Endothelial cell (in vitro differentiated cells): ENCODE measurements at regions not wholly inside any gene's neighbourhood (a gene's known extent, or its start where the extent isn't known, plus 50 kb on each side); places are given as distances from the start of the nearest gene placed in this dataset.

Experiments
- DNase-seq: peaks from one replicate; pipeline ENCODE4 v3.0.0; 2021; ENCODE audit warnings: low spot score
- H3K27ac Mint-ChIP-seq: one replicate; pipeline ENCODE4 v1.8.0; 2021; ENCODE audit warnings: mixed read lengths, inconsistent platforms; ENCODE audit not compliant: unreplicated experiment
- H3K27me3 Mint-ChIP-seq: one replicate; pipeline ENCODE4 v1.8.0; 2021; ENCODE audit warnings: mild to moderate bottlenecking, moderate library complexity, mixed read lengths, inconsistent platforms; ENCODE audit not compliant: unreplicated experiment
- H3K36me3 Mint-ChIP-seq: one replicate; pipeline ENCODE4 v1.8.0; 2021; ENCODE audit warnings: mild to moderate bottlenecking, low read depth, mixed read lengths, inconsistent platforms; ENCODE audit not compliant: unreplicated experiment
- H3K4me1 Mint-ChIP-seq: one replicate; pipeline ENCODE4 v1.8.0; 2021; ENCODE audit warnings: mild to moderate bottlenecking, mixed read lengths, inconsistent platforms; ENCODE audit not compliant: unreplicated experiment
- H3K4me3 Mint-ChIP-seq: one replicate; pipeline ENCODE4 v1.8.0; 2021; ENCODE audit warnings: mild to moderate bottlenecking, mixed read lengths, inconsistent platforms; ENCODE audit not compliant: unreplicated experiment
- H3K9me3 Mint-ChIP-seq: one replicate; pipeline ENCODE4 v1.8.0; 2021; ENCODE audit warnings: mixed read lengths, inconsistent platforms; ENCODE audit not compliant: unreplicated experiment
- TF ChIP-seq, protein P1 (sequence below): fragments of 200-600 bp; sonication (generic); IDR thresholded peaks from one replicate; pipeline ENCODE4 v1.5.0; 2021; ENCODE audit warnings: antibody characterized with exemption; ENCODE audit not compliant: unreplicated experiment

DNA sequence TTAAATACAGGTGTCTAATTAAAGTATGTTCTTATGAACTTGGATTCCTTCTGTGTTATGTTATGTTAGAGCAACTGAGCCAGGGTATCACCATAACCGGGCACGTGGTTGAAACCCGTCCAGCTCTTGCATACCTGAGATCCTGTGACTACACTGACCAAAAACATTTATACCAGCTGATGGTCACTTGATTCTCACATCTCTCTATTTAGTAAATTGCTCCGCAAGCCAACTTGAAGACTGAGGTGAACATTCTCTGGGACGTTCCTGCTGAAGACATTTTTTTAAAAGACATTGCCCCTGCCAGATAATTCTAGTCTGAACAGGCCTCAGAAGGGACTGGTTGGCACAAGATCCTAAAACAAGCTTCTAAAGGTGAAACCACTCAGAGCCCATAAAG is 550.0 kb upstream of the DIPK2B start:
- H3K27ac Mint-ChIP-seq: no peak overlapping the region

DNA sequence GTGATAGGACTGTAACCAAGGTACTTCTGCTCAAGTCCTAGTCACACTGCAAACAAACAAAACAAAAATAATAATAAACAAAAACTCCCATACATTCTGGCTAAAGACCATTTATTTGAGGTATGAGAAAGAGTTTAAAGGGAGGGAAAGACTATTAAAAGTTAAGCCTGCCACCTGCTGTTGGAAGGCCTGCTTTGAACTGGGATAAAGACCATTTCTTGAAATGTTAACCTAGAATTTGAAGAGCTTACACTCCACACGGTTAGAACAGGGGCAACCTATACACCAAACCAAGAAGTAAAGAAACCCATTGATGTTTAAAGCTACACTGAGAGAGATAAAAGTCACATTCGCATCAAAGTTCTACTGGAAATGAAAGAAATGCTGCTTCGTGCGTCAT is 548.7 kb upstream of the DIPK2B start:
- Mint-ChIP-seq H3K4me1 (peaks cover 4% of the 10 kb centered on the region), H3K27me3 (no peaks in the 10 kb centered on the region), H3K9me3 (no peaks in the 10 kb centered on the region), H3K4me3 (no peak overlapping the region), H3K36me3 (peaks cover 5% of the 10 kb centered on the region), H3K27ac (no peak overlapping the region)
- TF ChIP-seq, protein P1, sequence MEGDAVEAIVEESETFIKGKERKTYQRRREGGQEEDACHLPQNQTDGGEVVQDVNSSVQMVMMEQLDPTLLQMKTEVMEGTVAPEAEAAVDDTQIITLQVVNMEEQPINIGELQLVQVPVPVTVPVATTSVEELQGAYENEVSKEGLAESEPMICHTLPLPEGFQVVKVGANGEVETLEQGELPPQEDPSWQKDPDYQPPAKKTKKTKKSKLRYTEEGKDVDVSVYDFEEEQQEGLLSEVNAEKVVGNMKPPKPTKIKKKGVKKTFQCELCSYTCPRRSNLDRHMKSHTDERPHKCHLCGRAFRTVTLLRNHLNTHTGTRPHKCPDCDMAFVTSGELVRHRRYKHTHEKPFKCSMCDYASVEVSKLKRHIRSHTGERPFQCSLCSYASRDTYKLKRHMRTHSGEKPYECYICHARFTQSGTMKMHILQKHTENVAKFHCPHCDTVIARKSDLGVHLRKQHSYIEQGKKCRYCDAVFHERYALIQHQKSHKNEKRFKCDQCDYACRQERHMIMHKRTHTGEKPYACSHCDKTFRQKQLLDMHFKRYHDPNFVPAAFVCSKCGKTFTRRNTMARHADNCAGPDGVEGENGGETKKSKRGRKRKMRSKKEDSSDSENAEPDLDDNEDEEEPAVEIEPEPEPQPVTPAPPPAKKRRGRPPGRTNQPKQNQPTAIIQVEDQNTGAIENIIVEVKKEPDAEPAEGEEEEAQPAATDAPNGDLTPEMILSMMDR: no peak
- no peak for DNase-seq

More for the DNA sequence above, 550.0 kb upstream of the DIPK2B start:
- Mint-ChIP-seq H3K27me3 (no peaks in the 10 kb centered on the region), H3K4me3 (no peak overlapping the region), H3K36me3 (peaks cover 3% of the 10 kb centered on the region), H3K9me3 (no peaks in the 10 kb centered on the region), H3K4me1 (peaks cover 4% of the 10 kb centered on the region)
- no peak for DNase-seq
- TF ChIP-seq, protein P1: no peak

DNA sequence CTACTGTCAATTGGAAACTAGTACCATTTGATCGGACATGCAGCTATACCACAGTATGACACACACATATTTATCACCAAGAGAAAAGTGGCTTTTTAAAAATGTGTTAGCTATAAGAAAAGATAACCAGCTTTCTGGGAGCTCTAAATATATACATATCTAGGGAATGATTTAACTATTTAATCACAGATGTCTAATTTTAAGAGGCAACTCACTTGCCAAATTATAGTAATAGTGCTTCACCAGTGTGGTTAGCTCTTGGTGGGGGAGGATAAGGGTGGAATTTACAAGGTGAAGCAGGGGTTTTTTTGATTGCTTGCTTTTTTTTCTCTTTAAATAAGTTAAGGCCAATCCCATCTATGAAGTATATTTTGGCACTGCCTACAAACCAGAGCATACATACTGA is 547.7 kb upstream of the DIPK2B start:
- TF ChIP-seq, protein P1: no peak
- H3K4me3 Mint-ChIP-seq: no peak overlapping the region
- H3K9me3 Mint-ChIP-seq: no peaks in the 10 kb centered on the region
- peaks cover 4% of the 10 kb centered on the region for H3K4me1 Mint-ChIP-seq
- H3K27me3 Mint-ChIP-seq: no peaks in the 10 kb centered on the region
- DNase-seq: no peak
- no peak overlapping the region for H3K27ac Mint-ChIP-seq
- peaks cover 5% of the 10 kb centered on the region for H3K36me3 Mint-ChIP-seq

DNA sequence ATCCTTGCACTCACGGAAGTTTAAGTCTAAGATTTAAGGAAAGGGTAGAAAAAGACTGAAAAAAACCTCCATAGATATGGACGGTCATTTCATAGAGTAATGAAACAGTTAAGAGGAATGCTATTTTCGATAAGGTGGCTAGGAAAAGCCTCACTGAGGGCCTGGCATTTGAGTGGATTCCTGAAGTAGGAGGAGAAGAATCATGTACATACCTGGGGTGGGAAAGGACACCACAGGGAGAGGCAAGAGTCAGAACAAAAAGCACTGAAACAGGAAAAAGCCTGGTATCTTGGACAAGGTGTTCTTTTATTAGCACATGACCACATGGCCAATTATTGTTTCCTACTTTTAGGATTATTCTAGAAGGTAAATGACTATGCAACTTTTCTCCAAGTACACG is 547.2 kb upstream of the DIPK2B start:
- H3K27ac Mint-ChIP-seq: no peak overlapping the region
- no peak for DNase-seq
- TF ChIP-seq, protein P1: no peak
- H3K4me3 Mint-ChIP-seq: no peak overlapping the region
- peaks cover 5% of the 10 kb centered on the region for H3K36me3 Mint-ChIP-seq
- peaks cover 4% of the 10 kb centered on the region for H3K4me1 Mint-ChIP-seq
- H3K9me3 Mint-ChIP-seq: no peaks in the 10 kb centered on the region
- no peaks in the 10 kb centered on the region for H3K27me3 Mint-ChIP-seq

DNA sequence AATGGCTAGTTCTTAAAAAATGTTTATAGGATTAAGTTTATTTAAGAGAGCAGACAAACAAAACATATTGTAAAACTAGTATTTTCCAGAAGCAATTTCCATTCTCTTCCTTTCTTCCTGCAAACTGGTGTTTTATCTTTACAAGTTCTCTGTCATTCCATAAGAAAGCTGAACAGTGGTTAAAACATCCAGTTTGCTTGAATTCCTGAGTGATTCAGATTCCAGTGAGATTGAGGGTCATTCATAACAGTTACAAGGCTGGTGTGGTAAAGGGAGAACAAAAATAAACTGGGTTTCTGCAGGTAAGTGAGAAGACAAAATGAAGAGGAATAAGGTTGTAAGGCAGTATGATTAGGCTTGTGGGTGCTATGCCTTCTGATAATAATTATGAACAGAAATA is 544.8 kb upstream of the DIPK2B start:
- Mint-ChIP-seq H3K9me3 (no peaks in the 10 kb centered on the region), H3K36me3 (peaks cover 5% of the 10 kb centered on the region), H3K4me1 (peaks cover 4% of the 10 kb centered on the region), H3K27me3 (no peaks in the 10 kb centered on the region), H3K4me3 (no peak overlapping the region), H3K27ac (no peak overlapping the region)
- TF ChIP-seq, protein P1: no peak
- no peak for DNase-seq
